Prostate gland (tissue), 2 donors: ENCODE measurements at regions not wholly inside any gene's neighbourhood (a gene's known extent, or its start where the extent isn't known, plus 50 kb on each side); places are given as distances from the start of the nearest gene placed in this dataset.

Experiments used
- DNase-seq: peaks from one replicate; pipeline ENCODE4 v3.0.0-alpha.2; 2019; ENCODE audit warnings: low spot score
- H3K27ac ChIP-seq, 2 donors: fragments of 200-600 bp; sonication (generic); 2 replicates each; pipeline ENCODE4 v1.5.1; 2017 to 2019
- H3K27me3 ChIP-seq: fragments of 200-600 bp; sonication (generic); replicated peaks from 2 replicates; pipeline ENCODE4 v1.5.1; 2019; ENCODE audit not compliant: insufficient read depth
- H3K36me3 ChIP-seq, 2 donors: fragments of 200-600 bp; sonication (generic); 1 replicate in 1 of 2; 2 replicates in 1 of 2; pipeline versions ENCODE4 v1.5.1 to v1.8.1; 2017 to 2019
- H3K4me1 ChIP-seq: fragments of 200-600 bp; sonication (generic); replicated peaks from 2 replicates; pipeline ENCODE4 v1.5.1; 2019
- H3K4me3 ChIP-seq, 2 donors: fragments of 200-600 bp; sonication (generic); 2 replicates each; pipeline ENCODE4 v1.5.1; 2017 to 2019
- H3K9me3 ChIP-seq: fragments of 200-600 bp; sonication (generic); 2 replicates; pipeline ENCODE4 v1.5.1; 2017
- POLR2A ChIP-seq: fragments of 450-650 bp; IDR thresholded peaks from one replicate; pipeline ENCODE4 v1.6.1; 2016; ENCODE audit warnings: antibody characterized with exemption, mild to moderate bottlenecking
- POLR2AphosphoS5 ChIP-seq: sonication (generic); formaldehyde crosslinking; IDR thresholded peaks from one replicate; pipeline ENCODE4 v1.6.1; 2017; ENCODE audit warnings: antibody characterized with exemption
- WGBS: methylation state at CpG from one replicate; pipeline ENCODE4 v1.1.5; 2018; 5-methylcytosine and 5-hydroxymethylcytosine counted together
- intact Hi-C: fragments of 100-400 bp; cut with DNase I; formaldehyde crosslinking; loops from one replicate; pipeline ENCODE4 v1.14.2; 2022
- TF ChIP-seq, protein P1 (sequence below), 4 experiments: fragments of 200-600 bp in 2 of 4; fragments of 450-650 bp in 2 of 4; sonication (generic) in 2 of 4; IDR thresholded peaks; 1 replicate in 3 of 4; 2 replicates in 1 of 4; pipeline ENCODE4 v1.5.1; 2016 to 2019; ENCODE audit warnings: antibody characterized with exemption in 4 of 4, mild to moderate bottlenecking in 2 of 4, moderate library complexity in 2 of 4

- Histone ChIP-seq H3K27ac (no peak overlapping the region), H3K9me3 (no peaks in the 10 kb centered on the region), H3K36me3 (no peaks in the 10 kb centered on the region), H3K27me3 (no peaks in the 10 kb centered on the region), H3K4me1 (no peaks in the 10 kb centered on the region), H3K4me3 (no peak overlapping the region)
- intact Hi-C loops = no loop called here
- DNase-seq = no peak
- TF ChIP-seq, protein P1, sequence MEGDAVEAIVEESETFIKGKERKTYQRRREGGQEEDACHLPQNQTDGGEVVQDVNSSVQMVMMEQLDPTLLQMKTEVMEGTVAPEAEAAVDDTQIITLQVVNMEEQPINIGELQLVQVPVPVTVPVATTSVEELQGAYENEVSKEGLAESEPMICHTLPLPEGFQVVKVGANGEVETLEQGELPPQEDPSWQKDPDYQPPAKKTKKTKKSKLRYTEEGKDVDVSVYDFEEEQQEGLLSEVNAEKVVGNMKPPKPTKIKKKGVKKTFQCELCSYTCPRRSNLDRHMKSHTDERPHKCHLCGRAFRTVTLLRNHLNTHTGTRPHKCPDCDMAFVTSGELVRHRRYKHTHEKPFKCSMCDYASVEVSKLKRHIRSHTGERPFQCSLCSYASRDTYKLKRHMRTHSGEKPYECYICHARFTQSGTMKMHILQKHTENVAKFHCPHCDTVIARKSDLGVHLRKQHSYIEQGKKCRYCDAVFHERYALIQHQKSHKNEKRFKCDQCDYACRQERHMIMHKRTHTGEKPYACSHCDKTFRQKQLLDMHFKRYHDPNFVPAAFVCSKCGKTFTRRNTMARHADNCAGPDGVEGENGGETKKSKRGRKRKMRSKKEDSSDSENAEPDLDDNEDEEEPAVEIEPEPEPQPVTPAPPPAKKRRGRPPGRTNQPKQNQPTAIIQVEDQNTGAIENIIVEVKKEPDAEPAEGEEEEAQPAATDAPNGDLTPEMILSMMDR (IDR thresholded peaks at IDR 0.05) = no peak
- TF ChIP-seq POLR2A (no peak), POLR2AphosphoS5 (no peak)
- 83% methylated on average over 10 of the region's 10 CpGs for WGBS
These were observed 108.1 kb downstream of the DLL1 start for GRCh38 chr6:170182781-170183120.

- H3K27me3 ChIP-seq = no peaks in the 10 kb centered on the region
- H3K36me3 ChIP-seq = no peaks in the 10 kb centered on the region
- no peak for DNase-seq
- no peak overlapping the region for H3K4me3 ChIP-seq
- no peak overlapping the region for H3K27ac ChIP-seq
- TF ChIP-seq, protein P1 (IDR thresholded peaks at IDR 0.05) = no peak
- TF ChIP-seq POLR2A = no peak
- no peak for TF ChIP-seq POLR2AphosphoS5
- 68% methylated on average over 19 of the region's 19 CpGs for WGBS
- H3K9me3 ChIP-seq = no peaks in the 10 kb centered on the region
- no peaks in the 10 kb centered on the region for H3K4me1 ChIP-seq
- intact Hi-C loops = no loop called here
These were observed 108.6 kb downstream of the DLL1 start for GRCh38 chr6:170182093-170182780.

DNA sequence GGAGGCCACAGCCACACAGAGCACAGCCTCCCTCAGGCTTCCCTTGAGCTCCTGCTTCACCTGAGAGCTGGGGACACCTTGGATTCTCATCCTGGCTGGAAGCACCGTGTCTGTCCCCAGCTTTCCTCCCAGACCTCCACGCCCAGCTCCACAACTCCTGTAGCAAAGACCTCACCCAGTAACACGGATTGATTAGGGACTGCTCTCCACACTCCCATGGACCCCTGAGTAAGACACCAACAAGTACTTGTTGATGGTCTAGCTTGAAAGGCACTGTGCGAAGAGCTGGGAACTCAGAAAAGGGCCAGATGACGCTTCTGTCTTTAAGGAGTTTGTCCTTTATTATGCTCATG lies 109.6 kb downstream of the DLL1 start:
- WGBS = 98% methylated on average over 5 of the region's 5 CpGs
- H3K4me3 ChIP-seq = no peak overlapping the region
- H3K9me3 ChIP-seq = no peaks in the 10 kb centered on the region
- no peaks in the 10 kb centered on the region for H3K4me1 ChIP-seq
- no peak overlapping the region for H3K27ac ChIP-seq
- no peaks in the 10 kb centered on the region for H3K27me3 ChIP-seq
- TF ChIP-seq, protein P1 (IDR thresholded peaks at IDR 0.05) = no peak
- TF ChIP-seq POLR2AphosphoS5 (no peak), POLR2A (no peak)
- intact Hi-C loops = no loop called here
- no peak for DNase-seq
- no peaks in the 10 kb centered on the region for H3K36me3 ChIP-seq

GRCh38 chr6:170180671-170181337 lies 110.1 kb downstream of the DLL1 start:
- peak; percentile 3 for DNase-seq
- Histone ChIP-seq H3K27ac (no peak overlapping the region), H3K4me1 (no peaks in the 10 kb centered on the region), H3K9me3 (no peaks in the 10 kb centered on the region), H3K4me3 (no peak overlapping the region), H3K36me3 (no peaks in the 10 kb centered on the region), H3K27me3 (no peaks in the 10 kb centered on the region)
- WGBS = 88% methylated on average over 23 of the region's 23 CpGs
- TF ChIP-seq POLR2A = no peak
- TF ChIP-seq, protein P1 (IDR thresholded peaks at IDR 0.05) = no peak
- intact Hi-C loops = no loop called here
